Pancreas (tissue), 10 donors: ENCODE measurements at regions not wholly inside any gene's neighbourhood (a gene's known extent, or its start where the extent isn't known, plus 50 kb on each side); places are given as distances from the start of the nearest gene placed in this dataset.

ENCODE experiments used
- ATAC-seq, 4 donors: fragments of 200-7000 bp; cut with Tn5 transposase; one replicate each; pipeline versions ENCODE4 v1.8.0 to v1.9.1; 2020; ENCODE audit warnings: mild to moderate bottlenecking in 4 of 4, moderate library complexity in 4 of 4
- DNase-seq, 6 donors: peaks; one replicate each; pipeline ENCODE4 v3.0.0-alpha.2; 2020
- FAIRE-seq: peaks from 2 replicates; lab custom pipeline; 2012; peaks lifted over from hg19 to GRCh38; lab: Jason Lieb, UNC
- H3K27ac ChIP-seq, 4 donors: fragments of 200-600 bp; sonication (generic); 1 replicate in 3 of 4; 2 replicates in 1 of 4; pipeline versions ENCODE4 v1.5.0 to v1.8.0; 2020
- H3K27me3 ChIP-seq, 4 donors: fragments of 200-600 bp; one replicate each; pipeline ENCODE4 v1.8.0; 2021
- H3K36me3 ChIP-seq, 3 donors: fragments of 200-600 bp; sonication (generic) in 1 of 3; one replicate each; pipeline versions ENCODE4 v1.5.0 to v1.8.0; 2020 to 2021
- H3K4me1 ChIP-seq, 3 donors: fragments of 200-600 bp; one replicate each; pipeline ENCODE4 v1.8.0; 2021
- H3K4me3 ChIP-seq, 4 donors: fragments of 200-600 bp; sonication (generic) in 2 of 4; one replicate each; pipeline versions ENCODE4 v1.5.0 to v1.8.0; 2020 to 2021
- H3K9me3 ChIP-seq, 4 donors: fragments of 200-600 bp; one replicate each; pipeline ENCODE4 v1.8.0; 2021
- CTCF ChIP-seq, 4 donors: fragments of 200-600 bp; sonication (generic) in 3 of 4; IDR thresholded peaks; one replicate each; pipeline versions ENCODE4 v1.5.0 to v1.8.0; 2021; ENCODE audit warnings: antibody characterized with exemption in 4 of 4
- WGBS, 2 donors: extraction: QIAGEN DNeasy Blood & Tissue Kit; methylation state at CpG; one replicate each; pipeline ENCODE4 v1.1.7; 2013; 5-methylcytosine and 5-hydroxymethylcytosine counted together
- intact Hi-C, 3 donors: fragments of 100-400 bp; cut with DNase I; formaldehyde crosslinking; loops; one replicate each; pipeline versions ENCODE4 v1.11.1 to v1.14.2; 2022
- donor health status: healthy with polysubstance abuse.
- donor health status: DM: no; HTN: no; CAD: no; lungs with moderate emphysema.
- donor health status: DM: no; HTN: no; CAD: no.
- donor health status: control.
- donor health status: control.
- donor health status: Bipolar disorder and iron deficiency.
- donor health status: DM: yes; HTN: yes; CAD: no.
- donor health status: DM: no; HTN: no; CAD: no.
- donor health status: DM: no; HTN: no; CAD: no.
- donor health status: DM: yes; HTN: yes; CAD: no.

DNA sequence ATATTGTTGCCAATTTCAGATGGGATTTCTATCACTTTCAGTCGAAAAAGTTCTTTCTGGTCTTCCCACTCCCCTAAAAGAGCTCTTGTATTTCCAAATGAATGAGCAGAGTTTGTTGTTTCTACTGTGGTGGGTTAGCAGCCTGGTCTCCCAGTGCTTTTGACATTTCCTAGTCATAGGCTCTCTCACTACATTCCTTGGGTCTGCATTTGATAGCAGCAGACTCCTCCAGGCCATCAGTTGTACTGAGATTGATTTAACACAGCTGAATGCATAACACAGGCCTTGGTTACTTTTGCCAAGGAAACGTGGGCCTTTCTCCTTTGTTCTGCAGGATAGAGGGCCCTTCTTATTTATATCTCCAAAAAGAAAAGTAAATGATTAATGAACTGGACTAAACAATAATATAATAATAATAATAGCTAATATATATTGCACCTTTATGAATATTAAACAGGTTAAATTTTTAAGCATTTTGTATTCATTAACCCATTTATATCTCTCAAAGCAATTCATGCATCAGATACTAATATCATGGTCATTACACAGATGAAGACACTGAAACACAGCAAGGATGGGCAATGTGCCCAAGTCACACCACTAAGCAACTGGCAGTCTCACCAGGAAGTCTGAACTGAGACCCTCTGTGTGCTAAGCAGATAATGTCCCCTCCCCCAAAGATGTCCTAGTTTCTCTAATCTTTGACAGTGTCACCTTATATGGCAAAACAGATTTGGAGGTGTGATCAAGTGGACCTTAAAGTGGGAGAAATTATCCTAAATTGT, 1579.2 kb downstream of the AACS start:
- no peak for TF ChIP-seq CTCF (IDR thresholded peaks at IDR 0.05)
- intact Hi-C loops: no loop called here

DNA sequence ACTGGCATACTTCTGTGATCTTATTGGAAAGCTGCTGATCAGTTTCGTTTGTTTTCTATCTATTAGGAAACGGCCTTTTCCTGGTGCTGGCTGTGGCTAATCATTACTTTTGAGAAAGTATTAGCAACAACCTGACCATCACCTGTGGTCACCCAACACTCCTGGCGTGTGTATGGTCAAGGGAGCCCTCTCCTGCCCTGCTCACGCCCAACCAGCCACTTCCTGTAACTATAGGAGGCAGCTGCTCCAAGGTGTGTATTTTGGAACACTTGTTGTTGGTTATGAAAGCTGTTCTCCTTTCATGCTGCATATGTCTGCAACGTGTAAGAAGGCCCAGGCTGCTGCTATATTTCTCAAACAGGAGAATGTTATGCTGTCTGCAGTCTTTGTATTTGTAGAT, 1582.8 kb downstream of the AACS start:
- FAIRE-seq (no peak), DNase-seq (peak in 2 of 6 donors; percentile 23 to 24), ATAC-seq (peak in 2 of 4 donors; percentile 64 to 79)
- Histone ChIP-seq H3K36me3 (no peaks in the 10 kb centered on the region), H3K9me3 (no peaks in the 10 kb centered on the region), H3K4me3 (no peak overlapping the region), H3K27ac (no peak overlapping the region), H3K27me3 (no peaks in the 10 kb centered on the region), H3K4me1 (peaks cover 0 to 7% (median 4%) of the 10 kb centered on the region in 3 donors)
- no peak for TF ChIP-seq CTCF (IDR thresholded peaks at IDR 0.05)
- intact Hi-C loops: no loop called here
- 45 to 49% methylated on average over 5 of the region's 5 CpGs for WGBS, 2 donors

More for the DNA sequence above, 1579.2 kb downstream of the AACS start:
- FAIRE-seq (no peak), ATAC-seq (no peak), DNase-seq (no peak)
- Histone ChIP-seq H3K4me1 (no peaks in the 10 kb centered on the region), H3K4me3 (no peak overlapping the region), H3K27ac (no peak overlapping the region), H3K9me3 (no peaks in the 10 kb centered on the region), H3K36me3 (no peaks in the 10 kb centered on the region), H3K27me3 (no peaks in the 10 kb centered on the region)
- WGBS, 2 donors: 51 to 66% methylated on average over 2 of the region's 2 CpGs

GRCh38 chr12:126651133-126651532, 1585.9 kb downstream of the AACS start:
- Histone ChIP-seq H3K4me3 (no peak overlapping the region), H3K36me3 (no peaks in the 10 kb centered on the region), H3K27ac (no peak overlapping the region), H3K27me3 (no peaks in the 10 kb centered on the region), H3K9me3 (no peaks in the 10 kb centered on the region), H3K4me1 (peaks cover 0 to 7% (median 4%) of the 10 kb centered on the region in 3 donors)
- intact Hi-C loops: no loop called here
- DNase-seq (no peak), ATAC-seq (peak in 2 of 4 donors; percentile 52 to 55), FAIRE-seq (no peak)
- TF ChIP-seq CTCF (IDR thresholded peaks at IDR 0.05): no peak
- 67 to 73% methylated on average over 5 of the region's 5 CpGs for WGBS, 2 donors

DNA sequence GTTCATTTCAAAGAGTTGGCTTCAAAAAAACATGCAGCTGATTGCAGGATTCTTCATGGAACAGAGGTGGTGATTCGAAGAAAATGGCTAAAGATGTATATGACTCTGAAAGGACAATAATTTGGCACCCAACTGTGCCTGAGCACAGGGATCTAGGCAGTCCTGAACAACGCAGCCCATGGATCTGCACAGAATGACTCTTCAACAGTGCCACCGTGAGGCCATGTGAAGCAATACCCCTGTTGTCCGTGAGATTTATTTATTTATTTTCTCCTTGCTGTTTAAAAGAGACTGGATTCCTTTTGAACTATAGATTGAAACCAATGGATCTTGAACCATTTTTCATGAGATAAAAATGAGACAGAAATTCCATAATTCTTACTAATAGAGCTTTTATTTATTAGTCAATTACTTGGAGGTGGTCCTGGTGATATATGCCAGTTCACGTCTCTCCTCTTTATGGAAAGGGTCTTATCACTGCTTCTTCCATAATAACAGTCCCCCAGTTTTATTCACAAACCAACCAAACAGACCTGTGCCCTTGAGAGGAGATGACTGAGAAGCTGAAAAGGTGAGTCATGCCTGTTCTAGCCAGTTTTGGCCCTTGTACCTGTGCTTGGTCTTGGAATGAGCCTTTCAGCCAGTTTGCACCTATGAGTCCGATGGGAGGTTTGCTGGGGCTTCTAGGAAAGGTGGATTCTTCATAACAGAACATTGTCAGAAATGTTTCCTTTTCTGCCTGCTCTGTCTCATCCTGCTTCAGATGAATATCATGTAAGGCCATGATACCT, 1598.3 kb downstream of the AACS start:
- intact Hi-C loops: no loop called here
- ATAC-seq (peak in 2 of 4 donors; percentile 40 to 78), FAIRE-seq (no peak), DNase-seq (no peak)
- no peak for TF ChIP-seq CTCF (IDR thresholded peaks at IDR 0.05)
- Histone ChIP-seq H3K4me3 (no peak overlapping the region), H3K27ac (no peak overlapping the region), H3K27me3 (no peaks in the 10 kb centered on the region), H3K9me3 (no peaks in the 10 kb centered on the region), H3K36me3 (no peaks in the 10 kb centered on the region), H3K4me1 (no peaks in the 10 kb centered on the region)
- WGBS, 2 donors: 62 to 72% methylated on average over 6 of the region's 6 CpGs
